Mesothelial cell of epicardium (in vitro differentiated cells): ENCODE measurements at regions not wholly inside any gene's neighbourhood (a gene's known extent, or its start where the extent isn't known, plus 50 kb on each side); places are given as distances from the start of the nearest gene placed in this dataset.

Experiments
- DNase-seq, 2 experiments: peaks; one replicate each; pipeline ENCODE4 v3.0.0; 2021; ENCODE audit warnings: low spot score in 2 of 2; ENCODE audit not compliant: unreplicated experiment in 2 of 2
- H3K27ac Mint-ChIP-seq: 2 replicates; pipeline ENCODE4 v1.8.0; 2021; ENCODE audit warnings: mixed read lengths
- H3K27me3 Mint-ChIP-seq: 2 replicates; pipeline ENCODE4 v1.8.0; 2021; ENCODE audit warnings: low read depth, mixed read lengths
- H3K36me3 Mint-ChIP-seq: 2 replicates; pipeline ENCODE4 v1.8.0; 2021; ENCODE audit warnings: mixed read lengths
- H3K4me1 Mint-ChIP-seq: 2 replicates; pipeline ENCODE4 v1.8.0; 2021; ENCODE audit warnings: mixed read lengths
- H3K4me3 Mint-ChIP-seq: 2 replicates; pipeline ENCODE4 v1.8.0; 2021; ENCODE audit warnings: mild to moderate bottlenecking, moderate library complexity, mixed read lengths
- H3K9me3 Mint-ChIP-seq: 2 replicates; pipeline ENCODE4 v1.8.0; 2021; ENCODE audit warnings: mixed read lengths
- CTCF ChIP-seq: fragments of 200-600 bp; sonication (generic); IDR thresholded peaks from one replicate; pipeline ENCODE4 v1.5.0; 2021; ENCODE audit warnings: antibody characterized with exemption; ENCODE audit not compliant: unreplicated experiment

- no peak for TF ChIP-seq CTCF
- Mint-ChIP-seq H3K4me1 (no peaks in the 10 kb centered on the region), H3K4me3 (no peak overlapping the region), H3K9me3 (peaks cover 29% of the 10 kb centered on the region), H3K36me3 (no peaks in the 10 kb centered on the region), H3K27me3 (no peaks in the 10 kb centered on the region), H3K27ac (no peak overlapping the region)
- no peak for DNase-seq
These were observed 429.8 kb downstream of the QKI start for GRCh38 chr6:163844357-163844756.

GRCh38 chr6:163843218-163843617 lies 428.7 kb downstream of the QKI start:
- H3K27me3 Mint-ChIP-seq = no peaks in the 10 kb centered on the region
- TF ChIP-seq CTCF = no peak
- no peak overlapping the region for H3K4me3 Mint-ChIP-seq
- no peak for DNase-seq
- no peaks in the 10 kb centered on the region for H3K36me3 Mint-ChIP-seq
- peaks cover 21% of the 10 kb centered on the region for H3K9me3 Mint-ChIP-seq
- H3K4me1 Mint-ChIP-seq = peaks cover 6% of the 10 kb centered on the region
- no peak overlapping the region for H3K27ac Mint-ChIP-seq

GRCh38 chr6:163842467-163842866 lies 427.9 kb downstream of the QKI start:
- H3K4me3 Mint-ChIP-seq = no peak overlapping the region
- H3K27me3 Mint-ChIP-seq = no peaks in the 10 kb centered on the region
- peaks cover 13% of the 10 kb centered on the region for H3K4me1 Mint-ChIP-seq
- no peaks in the 10 kb centered on the region for H3K36me3 Mint-ChIP-seq
- H3K9me3 Mint-ChIP-seq = peaks cover 21% of the 10 kb centered on the region
- no peak overlapping the region for H3K27ac Mint-ChIP-seq
- no peak for TF ChIP-seq CTCF
- no peak for DNase-seq

GRCh38 chr6:163841733-163842132 lies 427.2 kb downstream of the QKI start:
- H3K9me3 Mint-ChIP-seq = peaks cover 15% of the 10 kb centered on the region
- H3K27ac Mint-ChIP-seq = no peak overlapping the region
- no peaks in the 10 kb centered on the region for H3K36me3 Mint-ChIP-seq

GRCh38 chr6:163841326-163841725 lies 426.8 kb downstream of the QKI start:
- no peak for DNase-seq
- TF ChIP-seq CTCF = no peak
- peaks cover 22% of the 10 kb centered on the region for H3K4me1 Mint-ChIP-seq
- peaks cover 12% of the 10 kb centered on the region for H3K9me3 Mint-ChIP-seq
- H3K27ac Mint-ChIP-seq = no peak overlapping the region
- H3K27me3 Mint-ChIP-seq = no peaks in the 10 kb centered on the region
- no peak overlapping the region for H3K4me3 Mint-ChIP-seq
- no peaks in the 10 kb centered on the region for H3K36me3 Mint-ChIP-seq

More at GRCh38 chr6:163841733-163842132, 427.2 kb downstream of the QKI start:
- TF ChIP-seq CTCF = no peak
- H3K4me3 Mint-ChIP-seq = no peak overlapping the region
- no peaks in the 10 kb centered on the region for H3K27me3 Mint-ChIP-seq
- no peak for DNase-seq
- H3K4me1 Mint-ChIP-seq = peaks cover 21% of the 10 kb centered on the region

- no peaks in the 10 kb centered on the region for H3K36me3 Mint-ChIP-seq
- H3K9me3 Mint-ChIP-seq = peaks cover 12% of the 10 kb centered on the region
- H3K4me3 Mint-ChIP-seq = no peak overlapping the region
- TF ChIP-seq CTCF = no peak
- no peaks in the 10 kb centered on the region for H3K27me3 Mint-ChIP-seq
- no peak overlapping the region for H3K27ac Mint-ChIP-seq
- H3K4me1 Mint-ChIP-seq = peaks cover 22% of the 10 kb centered on the region
- DNase-seq = no peak
These were observed 426.4 kb downstream of the QKI start for GRCh38 chr6:163840880-163841279.
